Astrocyte (in vitro differentiated cells and primary cell): ENCODE measurements at regions not wholly inside any gene's neighbourhood (a gene's known extent, or its start where the extent isn't known, plus 50 kb on each side); places are given as distances from the start of the nearest gene placed in this dataset.

Source experiments
- DNase-seq: peaks from one replicate; pipeline ENCODE4 v3.0.0-alpha.2; 2010; ENCODE audit warnings: low read depth
- FAIRE-seq: peaks from 2 replicates; lab custom pipeline; 2011; peaks lifted over from hg19 to GRCh38; lab: Jason Lieb, UNC
- H2AFZ ChIP-seq: 2 replicates; pipeline ENCODE4 v1.6.0; 2012; ENCODE audit warnings: low read depth, low read length, inconsistent platforms
- H3K27ac ChIP-seq: 2 replicates; pipeline ENCODE4 v1.5.1; 2011; ENCODE audit warnings: low read depth, low read length, inconsistent platforms
- H3K27me3 ChIP-seq: 2 replicates; pipeline ENCODE4 v1.6.0; 2011; ENCODE audit warnings: low read length, inconsistent platforms; ENCODE audit not compliant: insufficient read depth
- H3K36me3 ChIP-seq: 2 replicates; pipeline ENCODE4 v1.5.1; 2011; ENCODE audit warnings: low read length, inconsistent platforms; ENCODE audit not compliant: insufficient read depth
- H3K4me1 ChIP-seq: 2 replicates; pipeline ENCODE4 v1.5.1; 2011; ENCODE audit warnings: low read length, inconsistent platforms; ENCODE audit not compliant: insufficient read depth
- H3K4me2 ChIP-seq: 2 replicates; pipeline ENCODE4 v1.6.0; 2012; ENCODE audit warnings: low read length, inconsistent platforms
- H3K4me3 ChIP-seq: 2 replicates; pipeline ENCODE4 v1.5.1; 2011; ENCODE audit warnings: low read depth, mild to moderate bottlenecking, low read length, inconsistent platforms; ENCODE audit not compliant: insufficient read depth
- H3K79me2 ChIP-seq: 2 replicates; pipeline ENCODE4 v1.6.0; 2012; ENCODE audit warnings: mild to moderate bottlenecking, low read length, inconsistent platforms; ENCODE audit not compliant: insufficient read depth
- H3K9ac ChIP-seq: 2 replicates; pipeline ENCODE4 v1.6.0; 2012; ENCODE audit warnings: mild to moderate bottlenecking, low read length, inconsistent platforms
- H3K9me3 ChIP-seq: 2 replicates; pipeline ENCODE4 v1.5.1; 2012; ENCODE audit warnings: low read depth, mild to moderate bottlenecking, low read length, inconsistent platforms; ENCODE audit not compliant: insufficient read depth
- H4K20me1 ChIP-seq: 2 replicates; pipeline ENCODE4 v1.6.0; 2012; ENCODE audit warnings: low read length, inconsistent platforms; ENCODE audit not compliant: insufficient read depth
- H3K27ac Mint-ChIP-seq: one replicate; pipeline ENCODE4 v1.8.0; 2021; ENCODE audit warnings: mild to moderate bottlenecking, mixed read lengths; ENCODE audit not compliant: unreplicated experiment
- H3K27me3 Mint-ChIP-seq: one replicate; pipeline ENCODE4 v1.8.0; 2021; ENCODE audit warnings: low read depth, mixed read lengths; ENCODE audit not compliant: unreplicated experiment
- H3K36me3 Mint-ChIP-seq: one replicate; pipeline ENCODE4 v1.8.0; 2021; ENCODE audit warnings: low read depth, mixed read lengths; ENCODE audit not compliant: unreplicated experiment
- H3K4me1 Mint-ChIP-seq: one replicate; pipeline ENCODE4 v1.8.0; 2021; ENCODE audit warnings: low read depth, mixed read lengths; ENCODE audit not compliant: unreplicated experiment
- H3K4me3 Mint-ChIP-seq: one replicate; pipeline ENCODE4 v1.8.0; 2021; ENCODE audit warnings: mild to moderate bottlenecking, moderate library complexity, mixed read lengths; ENCODE audit not compliant: unreplicated experiment
- H3K9me3 Mint-ChIP-seq: one replicate; pipeline ENCODE4 v1.8.0; 2021; ENCODE audit warnings: mild to moderate bottlenecking, mixed read lengths; ENCODE audit not compliant: unreplicated experiment
- CTCF ChIP-seq: IDR thresholded peaks from 2 replicates; pipeline ENCODE4 v1.5.1; 2011; ENCODE audit warnings: low read depth, mild to moderate bottlenecking, inconsistent platforms, low read length, moderate library complexity; ENCODE audit not compliant: insufficient read depth
- EZH2 ChIP-seq: IDR thresholded peaks from 2 replicates; pipeline ENCODE4 v1.6.1; 2012; ENCODE audit warnings: mild to moderate bottlenecking, low read length, inconsistent platforms; ENCODE audit not compliant: insufficient read depth

- Histone ChIP-seq H3K27me3 (no peaks in the 10 kb centered on the region), H4K20me1 (no peaks in the 10 kb centered on the region), H3K4me1 (no peaks in the 10 kb centered on the region), H3K36me3 (no peaks in the 10 kb centered on the region), H3K4me2 (no peak overlapping the region), H3K4me3 (no peak overlapping the region), H3K9ac (no peak overlapping the region), H3K79me2 (no peaks in the 10 kb centered on the region), H2AFZ (no peak overlapping the region), H3K9me3 (peaks cover 3% of the 10 kb centered on the region), H3K27ac (no peak overlapping the region)
- DNase-seq: no peak
- no peaks in the 10 kb centered on the region for H3K27me3 Mint-ChIP-seq
- no peaks in the 10 kb centered on the region for H3K4me1 Mint-ChIP-seq
- no peak for FAIRE-seq
- TF ChIP-seq CTCF: no peak
- no peak for TF ChIP-seq EZH2
- peaks cover 5% of the 10 kb centered on the region for H3K9me3 Mint-ChIP-seq
- no peaks in the 10 kb centered on the region for H3K36me3 Mint-ChIP-seq
- no peak overlapping the region for H3K4me3 Mint-ChIP-seq
- H3K27ac Mint-ChIP-seq: no peak overlapping the region
Observed at GRCh38 chr20:55777641-55778040, 227.7 kb downstream of the CBLN4 start.

- Mint-ChIP-seq H3K36me3 (no peaks in the 10 kb centered on the region), H3K27me3 (no peaks in the 10 kb centered on the region), H3K9me3 (peaks cover 5% of the 10 kb centered on the region), H3K27ac (no peak overlapping the region), H3K4me3 (no peak overlapping the region), H3K4me1 (no peaks in the 10 kb centered on the region)
- peaks cover 3% of the 10 kb centered on the region for H3K9me3 ChIP-seq
- no peak overlapping the region for H3K4me3 ChIP-seq
- DNase-seq (no peak), FAIRE-seq (no peak)
- no peak overlapping the region for H3K27ac ChIP-seq
- no peak overlapping the region for H2AFZ ChIP-seq
- TF ChIP-seq CTCF (no peak), EZH2 (no peak)
- H3K4me2 ChIP-seq: no peak overlapping the region
- H3K36me3 ChIP-seq: no peaks in the 10 kb centered on the region
- H4K20me1 ChIP-seq: no peaks in the 10 kb centered on the region
- H3K79me2 ChIP-seq: no peaks in the 10 kb centered on the region
- H3K27me3 ChIP-seq: no peaks in the 10 kb centered on the region
- H3K9ac ChIP-seq: no peak overlapping the region
- no peaks in the 10 kb centered on the region for H3K4me1 ChIP-seq
Observed at GRCh38 chr20:55776176-55776575, 229.1 kb downstream of the CBLN4 start.

- no peak for FAIRE-seq
- peaks cover 3% of the 10 kb centered on the region for H3K9me3 ChIP-seq
Observed at GRCh38 chr20:55774628-55775027, 230.7 kb downstream of the CBLN4 start.

More at GRCh38 chr20:55774628-55775027, 230.7 kb downstream of the CBLN4 start:
- Histone ChIP-seq H3K27me3 (no peaks in the 10 kb centered on the region), H4K20me1 (no peaks in the 10 kb centered on the region), H2AFZ (no peak overlapping the region), H3K4me2 (no peak overlapping the region), H3K79me2 (no peaks in the 10 kb centered on the region), H3K9ac (no peak overlapping the region), H3K4me3 (no peak overlapping the region), H3K36me3 (no peaks in the 10 kb centered on the region), H3K4me1 (no peaks in the 10 kb centered on the region), H3K27ac (no peak overlapping the region)
- no peak for DNase-seq
- H3K36me3 Mint-ChIP-seq: no peaks in the 10 kb centered on the region
- H3K4me1 Mint-ChIP-seq: no peaks in the 10 kb centered on the region
- H3K4me3 Mint-ChIP-seq: no peak overlapping the region
- H3K27me3 Mint-ChIP-seq: no peaks in the 10 kb centered on the region
- H3K27ac Mint-ChIP-seq: no peak overlapping the region
- TF ChIP-seq EZH2: no peak
- TF ChIP-seq CTCF: no peak
- peaks cover 5% of the 10 kb centered on the region for H3K9me3 Mint-ChIP-seq
